H9 (cell line): ENCODE measurements at regions not wholly inside any gene's neighbourhood (a gene's known extent, or its start where the extent isn't known, plus 50 kb on each side); places are given as distances from the start of the nearest gene placed in this dataset.

Experiments used
- DNase-seq: peaks from one replicate; pipeline ENCODE4 v3.0.0-alpha.2; 2017
- H2AFZ ChIP-seq: one replicate; pipeline ENCODE4 v1.6.1; 2013; ENCODE audit warnings: mild to moderate bottlenecking, low read length, control low read depth, moderate library complexity
- H2AK5ac ChIP-seq: 2 replicates; pipeline ENCODE4 v1.6.1; 2013; ENCODE audit warnings: low read length, control low read depth, mixed read lengths; ENCODE audit not compliant: insufficient read length
- H2BK120ac ChIP-seq: one replicate; pipeline ENCODE4 v1.6.1; 2013; ENCODE audit warnings: low read depth, mild to moderate bottlenecking, low read length, control low read depth, inconsistent platforms; ENCODE audit not compliant: poor library complexity, severe bottlenecking
- H2BK12ac ChIP-seq: 2 replicates; pipeline ENCODE4 v1.6.1; 2013; ENCODE audit warnings: low read length, control low read depth, mixed read lengths, low read depth; ENCODE audit not compliant: insufficient read length
- H2BK15ac ChIP-seq: 2 replicates; pipeline ENCODE4 v1.6.1; 2013; ENCODE audit warnings: low read depth, low read length, control low read depth
- H2BK20ac ChIP-seq: one replicate; pipeline ENCODE4 v1.6.1; 2013; ENCODE audit warnings: low read depth, mild to moderate bottlenecking, low read length, control low read depth, inconsistent platforms; ENCODE audit not compliant: poor library complexity, severe bottlenecking
- H2BK5ac ChIP-seq: 2 replicates; pipeline ENCODE4 v1.6.1; 2013; ENCODE audit warnings: low read length, control low read depth, mixed read lengths; ENCODE audit not compliant: insufficient read length
- H3K14ac ChIP-seq: 2 replicates; pipeline ENCODE4 v1.6.1; 2013; ENCODE audit warnings: low read length, control low read depth; ENCODE audit not compliant: insufficient read depth
- H3K18ac ChIP-seq: 2 replicates; pipeline ENCODE4 v1.6.1; 2013; ENCODE audit warnings: low read depth, mild to moderate bottlenecking, mixed read lengths, low read length, control low read depth; ENCODE audit not compliant: insufficient read length
- H3K23ac ChIP-seq: 2 replicates; pipeline ENCODE4 v1.6.1; 2013; ENCODE audit warnings: low read length, control low read depth, mixed read lengths, low read depth; ENCODE audit not compliant: insufficient read length
- H3K23me2 ChIP-seq: 2 replicates; pipeline ENCODE4 v1.6.1; 2013; ENCODE audit warnings: low read depth, mild to moderate bottlenecking, mixed read lengths, low read length, control low read depth; ENCODE audit not compliant: insufficient read length, poor library complexity, severe bottlenecking
- H3K27ac ChIP-seq: 2 replicates; pipeline ENCODE4 v1.5.1; 2013; ENCODE audit warnings: low read length, control low read depth, mixed read lengths, low read depth; ENCODE audit not compliant: insufficient read length
- H3K27me3 ChIP-seq: 2 replicates; pipeline ENCODE4 v1.6.1; 2013; ENCODE audit warnings: low read length, control low read depth, inconsistent platforms; ENCODE audit not compliant: insufficient read depth
- H3K4ac ChIP-seq: 2 replicates; pipeline ENCODE4 v1.6.1; 2013; ENCODE audit warnings: low read depth, mild to moderate bottlenecking, control low read depth, inconsistent platforms, low read length, moderate library complexity
- H3K4me1 ChIP-seq: 2 replicates; pipeline ENCODE4 v1.6.1; 2013; ENCODE audit warnings: low read length, control low read depth, inconsistent platforms; ENCODE audit not compliant: insufficient read depth
- H3K4me2 ChIP-seq: 2 replicates; pipeline ENCODE4 v1.6.1; 2013; ENCODE audit warnings: low read length, control low read depth, mixed read lengths; ENCODE audit not compliant: insufficient read length, insufficient read depth
- H3K56ac ChIP-seq: 2 replicates; pipeline ENCODE4 v1.6.1; 2013; ENCODE audit warnings: low read depth, mild to moderate bottlenecking, mixed read lengths, low read length, control low read depth; ENCODE audit not compliant: insufficient read length
- H3K79me1 ChIP-seq: 2 replicates; pipeline ENCODE4 v1.6.1; 2013; ENCODE audit warnings: low read depth, mild to moderate bottlenecking, moderate library complexity, low read length, control low read depth, inconsistent platforms; ENCODE audit not compliant: insufficient read depth, poor library complexity, severe bottlenecking
- H3K79me2 ChIP-seq: 2 replicates; pipeline ENCODE4 v1.6.1; 2013; ENCODE audit warnings: low read length, control low read depth, inconsistent platforms; ENCODE audit not compliant: insufficient read depth
- H3K9ac ChIP-seq: 2 replicates; pipeline ENCODE4 v1.6.1; 2013; ENCODE audit warnings: low read length, control low read depth, mixed read lengths; ENCODE audit not compliant: insufficient read length; ENCODE audit errors: extremely low read depth
- H3K9me3 ChIP-seq: one replicate; pipeline ENCODE4 v1.6.1; 2013; ENCODE audit warnings: low read depth, low read length, inconsistent platforms; ENCODE audit not compliant: control insufficient read depth
- H3T11ph ChIP-seq: one replicate; pipeline ENCODE4 v1.6.1; 2013; ENCODE audit warnings: mild to moderate bottlenecking, low read length, control low read depth, inconsistent platforms
- H4K20me1 ChIP-seq: one replicate; pipeline ENCODE4 v1.6.1; 2013; ENCODE audit not compliant: control insufficient read depth, insufficient read length, insufficient read depth
- H4K5ac ChIP-seq: 2 replicates; pipeline ENCODE4 v1.6.1; 2013; ENCODE audit warnings: low read depth, mild to moderate bottlenecking, mixed read lengths, low read length, control low read depth; ENCODE audit not compliant: insufficient read length
- H4K8ac ChIP-seq: replicated peaks from 2 replicates; pipeline ENCODE4 v1.6.1; 2013; ENCODE audit warnings: low read length, control low read depth, mixed read lengths, low read depth; ENCODE audit not compliant: insufficient read length
- H4K91ac ChIP-seq: 2 replicates; pipeline ENCODE4 v1.6.1; 2013; ENCODE audit warnings: low read depth, mild to moderate bottlenecking, moderate library complexity, mixed read lengths, low read length, control low read depth; ENCODE audit not compliant: insufficient read length
- H3K27ac Mint-ChIP-seq, 3 experiments: 2 replicates in 2 of 3; 3 replicates in 1 of 3; pipeline ENCODE4 v1.8.0; 2020 to 2021; ENCODE audit warnings: mixed read lengths in 3 of 3, mild to moderate bottlenecking in 1 of 3, moderate library complexity in 1 of 3
- H3K27me3 Mint-ChIP-seq: 2 replicates; pipeline ENCODE4 v1.8.0; 2021; ENCODE audit warnings: low read depth, mild to moderate bottlenecking, moderate library complexity, mixed read lengths
- H3K36me3 Mint-ChIP-seq, 3 experiments: 2 replicates in 2 of 3; 3 replicates in 1 of 3; pipeline ENCODE4 v1.8.0; 2020 to 2021; ENCODE audit warnings: low read depth in 3 of 3, mixed read lengths in 3 of 3; ENCODE audit not compliant: insufficient read depth in 1 of 3
- H3K4me1 Mint-ChIP-seq, 2 experiments: 2 replicates each; pipeline ENCODE4 v1.8.0; 2020; ENCODE audit warnings: mixed read lengths in 2 of 2
- H3K4me3 Mint-ChIP-seq, 2 experiments: 2 replicates in 1 of 2; 3 replicates in 1 of 2; pipeline ENCODE4 v1.8.0; 2020 to 2021; ENCODE audit warnings: mild to moderate bottlenecking in 2 of 2, mixed read lengths in 2 of 2, moderate library complexity in 1 of 2
- H3K9me3 Mint-ChIP-seq, 2 experiments: 2 replicates in 1 of 2; 3 replicates in 1 of 2; pipeline ENCODE4 v1.8.0; 2020; ENCODE audit warnings: mild to moderate bottlenecking in 2 of 2, mixed read lengths in 2 of 2, moderate library complexity in 1 of 2
- WGBS: extraction: QIAGEN DNeasy Blood & Tissue Kit; methylation state at CpG from one replicate; pipeline ENCODE4 v1.1.7; 2013; ENCODE audit warnings: missing lambda C conversion rate, low lambda C conversion rate, mixed read lengths; ENCODE audit not compliant: insufficient read length; ENCODE audit errors: extremely low coverage; 5-methylcytosine and 5-hydroxymethylcytosine counted together
- TF ChIP-seq, protein P1 (sequence below): fragments of 200-600 bp; sonication (generic); conservative IDR thresholded peaks from 3 replicates; pipeline ENCODE4 v1.8.0; 2021; ENCODE audit warnings: antibody characterized with exemption, mild to moderate bottlenecking

DNA sequence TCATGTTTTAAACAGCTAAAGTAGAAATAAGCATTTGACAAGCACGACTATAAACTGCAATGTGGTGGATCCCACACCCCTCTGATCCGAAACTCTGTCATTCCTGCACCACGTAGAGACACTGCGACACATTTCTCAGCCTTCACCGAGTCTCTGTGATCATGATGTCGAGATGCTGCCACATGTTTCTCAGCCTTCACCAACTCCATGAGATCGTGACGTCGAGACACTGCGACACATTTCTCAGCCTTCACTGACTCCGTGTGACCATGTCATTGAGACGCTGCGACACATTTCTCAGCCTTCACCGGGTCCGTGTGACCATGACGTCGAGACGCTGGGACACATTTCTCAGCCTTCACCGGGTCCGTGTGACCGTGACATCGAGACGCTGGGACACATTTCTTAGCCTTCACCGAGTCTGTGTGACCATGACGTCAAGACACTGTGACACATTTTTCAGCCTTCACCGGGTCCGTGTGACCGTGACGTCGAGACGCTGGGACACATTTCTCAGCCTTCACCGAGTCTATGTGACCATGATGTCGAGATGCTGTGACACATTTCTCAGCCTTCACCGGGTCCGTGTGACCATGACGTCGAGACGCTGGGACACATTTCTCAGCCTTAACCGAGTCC lies 143.0 kb downstream of the TTLL2 start:
- Histone ChIP-seq H3K4ac (no peak overlapping the region), H3T11ph (no peak overlapping the region), H3K4me2 (no peak overlapping the region), H4K91ac (no peak overlapping the region), H2BK5ac (no peak overlapping the region), H2AK5ac (no peak overlapping the region), H3K23me2 (no peaks in the 10 kb centered on the region), H3K18ac (no peak overlapping the region), H3K9ac (no peak overlapping the region), H2AFZ (no peak overlapping the region), H3K4me1 (peaks cover 2% of the 10 kb centered on the region; the same call in 1 of the 2 replicates), H4K5ac (no peak overlapping the region), H3K14ac (no peak overlapping the region; the same call in 1 of the 2 replicates), H2BK120ac (no peak overlapping the region), H2BK20ac (no peak overlapping the region), H2BK15ac (no peak overlapping the region), H3K27me3 (no peaks in the 10 kb centered on the region), H4K20me1 (no peaks in the 10 kb centered on the region), H3K9me3 (no peaks in the 10 kb centered on the region), H2BK12ac (no peak overlapping the region), H3K27ac (no peak overlapping the region), H3K56ac (no peak overlapping the region), H3K79me1 (no peaks in the 10 kb centered on the region), H3K23ac (no peak overlapping the region), H4K8ac (no peak overlapping the region), H3K79me2 (peaks cover 2% of the 10 kb centered on the region; the same call in 1 of the 2 replicates)
- Mint-ChIP-seq H3K4me3 (no peak overlapping the region), H3K4me1 (peaks cover 14 to 16% of the 10 kb centered on the region in 2 experiments), H3K36me3 (no peaks in the 10 kb centered on the region; a peak in 1 of 7 replicates), H3K27me3 (peaks cover 18% of the 10 kb centered on the region), H3K27ac (no peak overlapping the region), H3K9me3 (no peaks in the 10 kb centered on the region)
- WGBS, result no CpG with 5 or more reads among the region's 39 CpGs
- TF ChIP-seq, protein P1, sequence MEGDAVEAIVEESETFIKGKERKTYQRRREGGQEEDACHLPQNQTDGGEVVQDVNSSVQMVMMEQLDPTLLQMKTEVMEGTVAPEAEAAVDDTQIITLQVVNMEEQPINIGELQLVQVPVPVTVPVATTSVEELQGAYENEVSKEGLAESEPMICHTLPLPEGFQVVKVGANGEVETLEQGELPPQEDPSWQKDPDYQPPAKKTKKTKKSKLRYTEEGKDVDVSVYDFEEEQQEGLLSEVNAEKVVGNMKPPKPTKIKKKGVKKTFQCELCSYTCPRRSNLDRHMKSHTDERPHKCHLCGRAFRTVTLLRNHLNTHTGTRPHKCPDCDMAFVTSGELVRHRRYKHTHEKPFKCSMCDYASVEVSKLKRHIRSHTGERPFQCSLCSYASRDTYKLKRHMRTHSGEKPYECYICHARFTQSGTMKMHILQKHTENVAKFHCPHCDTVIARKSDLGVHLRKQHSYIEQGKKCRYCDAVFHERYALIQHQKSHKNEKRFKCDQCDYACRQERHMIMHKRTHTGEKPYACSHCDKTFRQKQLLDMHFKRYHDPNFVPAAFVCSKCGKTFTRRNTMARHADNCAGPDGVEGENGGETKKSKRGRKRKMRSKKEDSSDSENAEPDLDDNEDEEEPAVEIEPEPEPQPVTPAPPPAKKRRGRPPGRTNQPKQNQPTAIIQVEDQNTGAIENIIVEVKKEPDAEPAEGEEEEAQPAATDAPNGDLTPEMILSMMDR, result no peak
- DNase-seq, result no peak
